ENCODE measurements at regions not wholly inside any gene's neighbourhood (a gene's known extent, or its start where the extent isn't known, plus 50 kb on each side); places are given as distances from the start of the nearest gene placed in this dataset.

GRCh38 chr9:23194281-23194680, 631.8 kb downstream of the ELAVL2 start:
- TF ChIP-seq EZH2 (IDR thresholded peaks at IDR 0.05; ENCODE audit: insufficient read depth, poor library complexity, severe bottlenecking), result no peak
- TF ChIP-seq EZH2phosphoT487 (IDR thresholded peaks at IDR 0.05; ENCODE audit: insufficient read depth, low read depth), result no peak
